GM19438 (cell line): ENCODE measurements at regions not wholly inside any gene's neighbourhood (a gene's known extent, or its start where the extent isn't known, plus 50 kb on each side); places are given as distances from the start of the nearest gene placed in this dataset.
"Not testable (repeated sequence)": the region's sequence is repeated elsewhere in the genome, so short reads cannot be mapped to it uniquely, and the experiment has no call there.

Source experiments
- ATAC-seq: cut with Tn5 transposase; IDR thresholded peaks from one replicate; pipeline ENCODE4 v1.9.1; 2021; ENCODE audit warnings: low read depth; ENCODE audit not compliant: unreplicated experiment

- ATAC-seq, result no peak
These were observed 140.1 kb upstream of the JCAD start for GRCh38 chr10:30199376-30200016.

DNA sequence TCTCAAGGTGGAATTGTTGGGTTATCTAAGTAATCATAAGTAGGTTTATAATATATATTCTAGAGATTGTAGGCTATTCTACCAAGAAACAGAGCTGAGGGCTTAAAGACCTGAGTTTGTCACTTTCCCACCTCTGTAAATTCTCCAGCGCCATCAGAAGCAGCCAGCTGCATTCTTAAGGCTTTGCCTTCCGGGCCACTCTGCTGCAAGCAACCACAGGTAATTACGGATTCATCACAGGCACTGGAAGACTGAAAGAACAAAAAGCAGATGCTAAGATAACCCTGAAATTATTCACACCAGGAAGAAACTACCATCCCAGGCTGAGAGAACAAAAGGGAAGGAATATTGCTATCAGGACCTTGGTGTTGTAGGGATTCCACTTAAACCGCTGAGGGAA, 137.8 kb upstream of the JCAD start:
- no peak for ATAC-seq

GRCh38 chr10:30196559-30196958, 137.2 kb upstream of the JCAD start:
- ATAC-seq, result not testable (repeated sequence)

DNA sequence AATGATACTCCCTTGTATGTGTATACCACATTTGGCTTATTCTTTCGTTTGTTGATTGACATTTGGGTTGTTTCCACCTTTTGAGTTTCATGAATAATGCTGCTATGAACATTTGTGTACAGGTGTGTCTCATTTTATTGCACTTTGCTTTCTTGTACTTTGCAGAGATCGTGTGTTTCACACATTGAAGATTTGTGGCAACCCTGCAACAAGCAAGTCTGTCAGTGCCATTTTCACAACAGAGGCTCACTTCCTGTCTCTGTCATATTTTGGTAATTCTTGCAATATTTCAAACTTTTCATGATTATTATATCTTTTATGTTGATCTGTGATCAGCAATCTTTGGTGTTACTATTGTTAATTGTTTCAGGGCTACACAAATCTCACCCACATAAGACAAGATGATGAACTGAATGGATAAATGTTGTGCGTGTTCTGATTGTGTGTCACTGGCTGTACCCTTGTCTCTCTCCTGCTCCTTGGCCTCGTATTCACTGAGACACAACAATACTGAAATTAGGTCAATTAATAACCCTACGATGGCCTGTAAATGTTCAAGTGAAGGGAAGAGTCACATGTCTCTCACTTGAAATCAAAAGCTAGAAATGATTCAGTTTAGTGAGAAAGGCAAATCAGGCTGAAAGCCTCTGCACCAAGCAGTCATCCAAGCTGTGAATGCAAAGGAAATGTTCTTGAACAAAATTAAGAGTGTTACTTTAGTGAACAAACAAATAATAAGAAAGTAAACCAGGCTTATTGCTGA, 133.6 kb upstream of the JCAD start:
- ATAC-seq, result peak; percentile 77

GRCh38 chr10:30190577-30191552, 131.5 kb upstream of the JCAD start:
- no peak for ATAC-seq

DNA sequence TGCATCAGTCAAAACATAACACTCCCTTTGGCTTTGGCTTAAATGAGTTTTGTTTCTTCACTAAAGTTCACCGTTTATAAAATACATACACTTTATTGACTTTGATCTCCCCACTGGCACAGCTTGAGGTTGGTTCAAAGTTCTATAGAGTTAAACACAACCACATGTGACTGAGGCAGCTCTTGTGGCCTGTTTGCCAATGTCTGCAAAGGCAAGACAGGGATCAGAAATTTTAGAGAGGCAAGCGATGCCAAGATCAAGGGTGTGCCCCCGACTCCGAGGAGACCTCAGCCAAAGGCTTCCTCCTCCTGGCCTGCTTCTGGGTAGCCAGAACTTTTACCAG, 129.8 kb upstream of the JCAD start:
- ATAC-seq, result no peak

DNA sequence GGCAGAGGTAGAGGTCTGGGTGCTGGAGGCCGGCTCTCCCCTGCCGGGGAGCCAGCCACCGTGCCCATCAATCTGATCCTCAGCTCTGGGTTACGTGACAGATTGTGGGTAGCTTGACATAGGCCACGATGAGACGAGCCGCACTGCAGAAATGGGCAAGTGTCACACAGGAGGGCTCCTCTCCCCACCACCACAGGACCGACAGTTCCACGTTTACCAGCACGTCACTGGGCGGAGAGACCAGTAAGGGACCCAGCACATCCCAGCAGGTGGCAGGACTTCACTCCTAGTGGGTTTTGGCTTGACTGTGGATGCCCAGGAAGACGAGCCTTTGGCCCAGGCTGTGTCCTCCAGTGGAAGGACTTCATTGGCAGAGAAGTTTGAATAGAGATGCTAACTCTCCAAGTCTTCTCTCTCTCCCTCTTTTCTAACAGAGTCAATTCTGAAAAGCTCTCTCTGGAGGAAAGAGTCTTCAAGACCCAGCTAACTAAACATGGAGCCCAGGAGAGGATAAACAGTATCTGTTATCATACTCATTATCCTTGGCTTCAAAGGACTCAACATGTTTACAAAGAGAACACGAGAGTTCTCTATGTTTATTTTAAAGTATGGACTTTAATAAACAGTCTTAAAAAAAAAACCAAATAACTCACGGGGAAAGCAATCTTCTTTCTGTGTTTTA, 129.3 kb upstream of the JCAD start:
- ATAC-seq, result no peak

DNA sequence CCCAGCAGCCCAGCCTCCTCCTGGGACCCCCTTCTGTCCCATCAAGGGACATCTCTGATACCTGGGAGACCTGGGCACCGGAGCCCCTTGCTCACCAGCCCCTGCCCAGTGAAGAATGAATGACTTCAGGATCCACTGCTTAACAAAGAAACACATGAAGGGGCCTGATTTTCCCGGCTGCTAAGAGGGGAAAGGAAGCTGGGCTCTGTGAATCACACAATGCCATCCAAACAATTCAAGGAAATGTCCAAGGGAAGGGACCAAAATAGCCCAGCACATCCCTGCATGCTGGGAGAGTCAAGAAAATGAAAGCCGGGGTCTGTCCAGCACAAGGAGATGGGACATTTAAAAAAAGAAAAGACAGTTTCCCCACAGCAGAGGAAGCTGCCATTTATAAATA, 128.7 kb upstream of the JCAD start:
- no peak for ATAC-seq

DNA sequence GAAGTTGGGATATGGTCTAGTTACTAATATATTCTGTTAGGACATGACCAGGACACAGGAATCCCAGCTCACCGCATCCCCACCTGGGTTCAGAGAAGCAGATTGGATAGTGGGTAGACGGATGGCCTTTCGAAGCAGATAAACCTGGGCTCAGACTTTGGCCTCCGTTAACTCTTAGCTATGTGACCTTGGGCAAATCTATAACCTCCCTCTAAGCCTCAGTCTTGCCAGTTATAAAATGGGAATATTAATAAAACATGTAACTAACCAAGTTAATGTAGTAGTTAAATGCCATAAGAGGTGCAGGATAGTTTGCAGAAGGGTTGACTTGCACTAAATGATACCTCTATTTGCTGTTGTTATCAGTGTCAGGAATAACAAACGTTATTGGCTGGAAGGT, 127.6 kb upstream of the JCAD start:
- no peak for ATAC-seq

GRCh38 chr10:30186371-30186875, 127.0 kb upstream of the JCAD start:
- peak; percentile 84 for ATAC-seq

DNA sequence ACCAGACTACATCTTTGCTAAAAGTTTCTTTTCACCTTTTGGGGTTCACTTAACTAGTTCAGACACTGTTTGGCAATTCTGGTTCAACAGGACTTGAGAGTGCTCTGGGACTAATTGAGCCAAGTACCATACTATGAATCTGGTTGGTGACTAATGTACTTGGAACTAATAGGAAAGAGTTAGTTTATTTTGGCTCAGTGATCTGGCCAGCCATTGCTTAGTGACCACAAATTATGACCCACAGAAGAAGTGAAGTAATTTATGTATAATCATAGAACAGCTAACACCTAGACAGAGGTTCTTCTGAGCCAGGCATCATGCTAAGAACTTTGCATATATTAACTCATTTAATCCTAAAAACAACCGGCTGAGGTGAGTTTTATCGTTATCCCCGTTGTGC, 126.5 kb upstream of the JCAD start:
- ATAC-seq, result no peak

DNA sequence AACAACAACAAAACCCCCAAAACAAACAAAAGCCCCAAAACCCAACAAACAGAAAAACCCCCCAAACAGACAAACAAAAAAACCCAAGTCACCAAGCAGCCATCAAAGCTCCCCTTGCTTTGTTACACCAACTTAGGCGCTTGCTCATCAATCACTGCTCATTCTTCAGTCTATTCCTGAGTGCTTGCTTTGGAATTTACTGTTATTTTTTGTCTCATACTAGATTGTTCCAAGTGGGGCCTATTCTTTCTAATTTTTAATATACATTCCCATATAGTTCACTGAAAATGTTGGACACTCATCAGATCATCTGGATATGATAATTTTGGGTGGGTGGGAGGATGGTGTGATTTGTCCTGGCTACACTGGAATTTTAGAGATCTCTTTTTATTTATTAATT, 126.0 kb upstream of the JCAD start:
- ATAC-seq, result no peak

GRCh38 chr10:30184397-30185033, 125.1 kb upstream of the JCAD start:
- ATAC-seq, result no peak

DNA sequence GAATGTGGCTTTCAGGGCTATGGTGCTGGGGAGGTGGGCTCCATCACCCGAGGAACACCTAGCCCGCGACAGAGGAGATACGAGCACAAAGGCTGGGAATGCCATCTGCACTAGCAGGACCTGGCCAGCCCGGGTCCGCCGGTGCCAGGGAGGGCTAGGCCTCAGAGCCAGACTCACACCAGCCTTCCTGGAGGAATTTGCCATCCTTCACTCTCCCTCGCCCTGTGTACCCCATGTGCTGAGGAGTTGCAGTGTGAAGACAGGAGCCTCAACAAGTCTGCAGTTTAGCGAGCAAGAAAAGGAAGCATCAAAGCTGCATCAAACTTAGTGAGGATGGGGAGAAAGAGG, 123.6 kb upstream of the JCAD start:
- no peak for ATAC-seq

DNA sequence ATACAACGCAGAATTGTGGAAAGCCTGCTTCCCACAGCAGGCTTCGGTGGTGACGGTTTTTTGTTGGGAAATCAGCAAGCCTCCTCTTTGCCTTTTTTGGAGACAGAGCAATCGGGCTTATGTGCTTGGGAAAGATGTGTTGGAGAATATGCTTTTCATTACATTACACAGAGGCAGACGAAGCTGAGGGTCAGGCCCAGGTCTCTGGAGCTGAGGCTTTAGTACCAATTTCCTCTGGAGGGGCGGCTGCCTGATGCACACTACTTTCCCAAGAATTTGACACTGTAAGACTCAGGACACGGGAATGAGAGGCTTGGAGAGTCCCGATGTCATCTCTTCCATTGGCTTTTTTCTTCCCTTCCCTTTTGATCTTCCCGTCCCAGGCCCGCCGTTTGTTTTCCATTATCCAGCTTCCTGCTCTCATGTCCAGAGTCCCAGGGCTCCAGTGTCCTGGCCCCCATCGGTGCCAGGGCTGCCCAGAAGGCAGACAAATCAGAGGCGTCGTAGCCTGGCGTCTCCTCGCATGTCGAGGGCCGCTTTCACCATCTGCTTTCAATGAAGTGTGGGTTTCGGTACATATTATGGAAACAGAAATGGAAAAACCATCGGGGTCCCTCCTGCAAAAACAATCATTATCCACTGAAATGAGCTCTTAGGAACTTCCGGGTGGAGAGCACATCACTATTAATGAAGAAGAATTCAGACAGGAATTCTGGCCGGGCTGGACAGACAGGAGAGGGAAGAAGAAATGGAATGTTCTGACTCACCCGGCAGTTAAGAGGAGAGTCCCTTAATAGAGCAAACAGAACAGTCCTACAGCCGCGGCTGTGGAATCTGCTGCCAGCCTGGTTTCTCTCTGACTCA, 123.0 kb upstream of the JCAD start:
- no peak for ATAC-seq

- ATAC-seq, result no peak
These were observed 119.1 kb upstream of the JCAD start for GRCh38 chr10:30178356-30178964.

- ATAC-seq, result no peak
These were observed 117.6 kb upstream of the JCAD start for GRCh38 chr10:30176776-30177533.

DNA sequence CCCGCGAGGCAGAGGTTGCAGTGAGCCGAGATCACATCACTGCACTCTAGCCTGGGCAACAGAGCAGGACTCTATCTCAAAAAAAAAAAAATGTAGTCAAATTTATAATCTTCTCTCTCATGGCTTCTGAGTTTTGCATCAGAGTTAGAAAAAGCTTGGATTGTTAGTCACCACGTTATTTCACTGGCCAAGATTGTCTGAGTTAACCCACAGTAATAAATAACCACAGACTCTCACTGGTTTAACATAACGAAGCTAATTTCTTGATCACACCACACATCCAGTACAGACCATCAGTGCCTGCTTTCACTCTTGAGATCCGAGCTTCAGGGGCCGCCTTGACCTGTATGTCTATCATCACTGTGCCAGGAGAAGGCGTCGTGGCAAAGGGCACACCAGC, 116.8 kb upstream of the JCAD start:
- ATAC-seq, result no peak
